GM12873 (cell line): ENCODE measurements at regions not wholly inside any gene's neighbourhood (a gene's known extent, or its start where the extent isn't known, plus 50 kb on each side); places are given as distances from the start of the nearest gene placed in this dataset.

ENCODE experiments used
- CTCF ChIP-seq: IDR thresholded peaks from 2 replicates; pipeline ENCODE4 v1.5.1; 2012; ENCODE audit warnings: low read depth, mild to moderate bottlenecking, moderate library complexity, low read length, control low read depth; ENCODE audit not compliant: insufficient read depth; ENCODE audit errors: missing control alignments

- TF ChIP-seq CTCF, result no peak
Observed at GRCh38 chr1:69258842-69259241, 308.9 kb upstream of the LRRC7 start.

- no peak for TF ChIP-seq CTCF
Observed at GRCh38 chr1:69263921-69264391, 303.8 kb upstream of the LRRC7 start.

DNA sequence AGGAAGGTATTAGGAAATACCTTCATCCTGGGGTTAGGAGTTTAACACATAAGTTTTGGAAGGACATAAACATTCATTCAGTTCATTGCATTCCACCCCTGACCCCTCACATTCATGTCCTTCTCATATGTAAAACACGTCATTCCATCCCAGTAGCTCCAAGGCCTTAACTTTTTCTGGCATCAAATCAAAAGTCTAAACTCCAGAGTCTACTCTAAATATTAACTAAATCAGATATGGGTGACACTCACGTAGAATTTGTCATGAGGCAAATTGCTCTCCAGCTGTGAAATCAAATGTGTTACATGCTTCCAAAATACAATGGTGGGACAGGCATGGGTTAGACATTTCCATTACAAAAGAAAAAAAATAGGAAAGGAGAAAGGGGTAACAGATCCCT lies 298.2 kb upstream of the LRRC7 start:
- no peak for TF ChIP-seq CTCF

DNA sequence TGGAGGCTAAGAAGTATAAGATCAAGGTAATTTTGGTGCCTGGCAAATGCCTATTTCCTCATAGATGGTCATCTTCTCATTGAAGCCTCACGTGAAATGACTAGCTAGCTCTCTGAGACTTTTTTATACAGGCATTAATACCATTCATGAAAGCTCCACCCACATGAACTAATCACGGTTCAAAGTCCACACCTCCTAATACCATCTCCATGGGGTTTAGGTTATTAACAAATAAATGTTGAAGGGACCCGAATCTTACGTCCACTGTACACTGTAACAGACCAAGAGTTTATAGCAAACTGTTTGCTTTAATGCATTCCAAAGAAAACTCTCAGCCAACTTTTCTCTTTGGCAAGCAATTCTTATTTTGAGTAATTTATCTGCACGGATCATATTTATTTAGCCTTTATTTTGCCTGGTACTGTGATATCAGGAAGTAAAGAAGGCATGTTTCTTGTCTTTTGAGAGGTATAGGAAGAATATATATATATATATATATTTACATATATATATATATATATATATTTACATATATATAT lies 296.1 kb upstream of the LRRC7 start:
- TF ChIP-seq CTCF, result no peak

GRCh38 chr1:69272684-69273083 lies 295.0 kb upstream of the LRRC7 start:
- TF ChIP-seq CTCF, result no peak

DNA sequence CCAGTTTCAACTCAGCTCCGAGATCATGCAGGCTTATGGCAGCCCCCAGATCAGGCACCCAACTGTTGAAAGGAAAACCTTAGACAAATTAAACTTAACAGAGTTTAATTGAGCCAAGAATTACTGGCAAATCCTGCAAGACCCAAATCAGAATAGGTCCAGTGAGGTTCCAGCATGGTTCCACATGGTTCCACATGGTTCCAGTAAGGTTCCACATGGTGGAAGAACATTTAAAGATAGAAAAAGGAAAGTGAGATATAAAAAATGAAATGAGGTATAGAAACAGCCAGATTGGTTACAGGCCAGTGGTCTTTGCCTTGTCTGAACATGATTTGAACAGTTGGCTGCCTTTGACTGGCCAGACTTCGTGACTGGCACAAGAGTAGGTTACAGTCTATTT lies 288.8 kb upstream of the LRRC7 start:
- TF ChIP-seq CTCF, result no peak

DNA sequence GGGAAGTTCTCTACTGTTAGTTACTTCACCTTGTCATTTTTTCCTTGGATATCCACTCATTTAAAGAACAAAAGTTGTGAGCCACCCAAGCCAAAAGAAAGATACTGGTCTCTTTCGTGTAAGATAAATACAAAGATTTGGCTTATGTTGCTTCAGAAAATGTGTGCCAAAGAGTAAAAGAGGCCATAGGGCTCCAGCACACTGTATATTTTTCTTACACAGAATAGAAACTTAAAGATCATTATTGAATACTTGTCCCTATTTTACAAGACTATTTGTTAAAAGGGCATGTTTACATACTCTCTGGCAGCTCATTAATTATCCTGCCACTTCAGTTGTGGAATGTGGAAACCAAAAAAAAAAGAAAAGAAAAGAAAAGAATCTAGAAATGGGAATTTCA lies 284.2 kb upstream of the LRRC7 start:
- TF ChIP-seq CTCF, result no peak
